T47D (cell line): ENCODE measurements at regions not wholly inside any gene's neighbourhood (a gene's known extent, or its start where the extent isn't known, plus 50 kb on each side); places are given as distances from the start of the nearest gene placed in this dataset.
"Not testable (repeated sequence)": the region's sequence is repeated elsewhere in the genome, so short reads cannot be mapped to it uniquely, and the experiment has no call there.

Experiments
- DNase-seq, 2 experiments: peaks; one replicate each; pipeline versions ENCODE4 v3.0.0 to v3.0.0-alpha.2; 2011 to 2012; ENCODE audit warnings: low read depth in 1 of 2, low spot score in 1 of 2
- JUND ChIP-seq: IDR thresholded peaks from 2 replicates; pipeline ENCODE4 v1.6.1; 2012; ENCODE audit warnings: low read depth
- in situ Hi-C: cut with HindIII; loops from 2 replicates; pipeline ENCODE4 v1.10.0; 2016; ENCODE audit warnings: low sequenced_read_pairs, low pct_unique_long_range_greater_than_20kb

DNA sequence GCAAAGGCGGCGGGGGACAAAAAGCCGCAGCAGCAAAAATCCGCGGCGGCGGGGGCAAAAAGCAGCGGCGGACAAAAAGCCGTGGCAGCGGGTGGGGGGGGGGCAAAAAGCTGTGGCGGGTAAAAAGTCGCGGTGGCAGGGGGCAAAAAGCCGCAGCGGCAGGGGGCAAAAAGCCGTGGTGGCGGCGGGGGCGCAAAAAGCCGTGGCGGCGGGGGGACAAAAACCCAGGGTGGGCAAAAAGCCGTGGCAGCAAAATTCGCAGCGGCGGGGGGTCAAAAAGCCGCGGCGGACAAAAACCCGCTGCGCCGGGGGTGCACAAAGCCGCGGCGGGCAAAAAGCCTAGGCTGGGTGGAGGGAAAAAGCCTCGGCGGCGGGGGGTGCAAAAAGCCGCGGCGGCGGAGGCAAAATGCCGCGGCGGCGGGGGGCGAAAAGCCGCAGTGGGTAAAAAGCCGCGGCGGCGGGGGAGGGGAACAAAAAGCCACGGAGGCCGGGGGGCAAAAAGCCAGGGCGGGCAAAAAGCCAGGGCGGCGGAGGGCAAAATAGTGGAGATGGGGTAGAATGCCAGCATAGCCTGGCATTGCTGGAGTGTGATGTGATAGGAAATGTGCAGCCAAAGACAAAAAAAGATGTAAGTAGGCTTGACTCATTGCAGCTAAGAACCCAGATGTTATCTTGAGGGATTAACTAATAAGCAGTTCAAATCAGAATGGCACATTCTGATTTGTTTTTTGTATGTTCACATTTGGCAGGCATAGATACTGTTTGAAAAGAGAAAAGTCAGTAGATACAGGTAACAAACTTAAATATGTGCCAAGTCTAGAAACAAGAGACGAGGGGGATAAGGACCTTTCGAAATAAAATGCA is 1076.3 kb downstream of the RPIA start:
- in situ Hi-C loops: no loop called here
- no peak for DNase-seq
- no peak for TF ChIP-seq JUND

DNA sequence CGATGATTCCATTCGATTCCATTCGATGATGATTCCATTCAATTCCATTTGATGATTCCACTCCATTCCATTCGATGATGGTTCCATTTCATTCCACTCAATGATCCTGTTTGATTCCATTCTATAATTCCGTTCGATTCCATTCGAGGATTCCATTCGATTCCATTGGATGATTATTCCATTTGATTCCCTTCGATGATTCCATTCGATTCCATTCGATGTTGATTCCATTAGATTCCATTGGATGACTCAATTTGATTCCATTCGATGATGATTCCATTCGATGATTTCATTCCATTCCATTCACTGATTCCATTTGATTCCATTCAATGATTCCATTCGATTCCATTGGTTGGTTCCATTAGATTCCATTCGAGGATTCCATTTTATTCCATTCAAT is 1084.4 kb downstream of the RPIA start:
- DNase-seq: no peak
- no peak for TF ChIP-seq JUND
- in situ Hi-C loops: no loop called here

DNA sequence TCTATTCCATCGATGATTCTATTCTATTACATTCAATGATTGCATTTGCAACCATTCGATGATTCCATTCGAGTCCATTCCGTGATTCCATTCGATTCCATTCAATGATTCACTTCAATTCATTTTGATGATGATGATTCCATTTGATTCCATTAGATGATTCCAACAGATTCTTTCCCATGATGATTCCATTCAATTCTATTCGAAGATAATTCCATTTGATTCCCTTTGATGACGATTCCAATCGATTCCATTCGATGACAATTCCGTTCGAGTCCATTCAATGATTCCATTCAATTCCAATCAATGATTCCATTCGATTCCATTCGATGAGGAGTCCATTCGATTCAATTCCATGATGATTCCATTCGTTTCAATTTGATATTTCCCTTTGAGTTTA is 1088.8 kb downstream of the RPIA start:
- DNase-seq: no peak
- no peak for TF ChIP-seq JUND
- in situ Hi-C loops: no loop called here

DNA sequence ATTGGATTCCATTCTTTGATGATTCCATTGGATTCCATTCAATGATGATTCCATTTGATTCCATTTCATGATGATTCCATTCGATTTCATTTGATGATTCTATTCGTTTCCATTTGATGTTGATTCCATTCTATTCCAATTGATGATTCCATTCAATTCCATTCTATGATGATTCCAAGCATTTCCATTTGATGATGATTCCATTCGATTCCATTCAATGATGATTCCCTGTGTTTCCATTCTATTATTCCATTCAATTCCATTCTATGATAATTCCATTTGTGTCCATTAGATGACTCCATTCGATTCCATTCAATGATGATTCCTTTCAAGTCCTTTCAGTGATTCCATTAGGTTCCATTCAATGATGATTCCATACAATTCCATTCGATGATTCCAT is 1090.5 kb downstream of the RPIA start:
- no peak for TF ChIP-seq JUND
- no peak for DNase-seq
- in situ Hi-C loops: no loop called here

DNA sequence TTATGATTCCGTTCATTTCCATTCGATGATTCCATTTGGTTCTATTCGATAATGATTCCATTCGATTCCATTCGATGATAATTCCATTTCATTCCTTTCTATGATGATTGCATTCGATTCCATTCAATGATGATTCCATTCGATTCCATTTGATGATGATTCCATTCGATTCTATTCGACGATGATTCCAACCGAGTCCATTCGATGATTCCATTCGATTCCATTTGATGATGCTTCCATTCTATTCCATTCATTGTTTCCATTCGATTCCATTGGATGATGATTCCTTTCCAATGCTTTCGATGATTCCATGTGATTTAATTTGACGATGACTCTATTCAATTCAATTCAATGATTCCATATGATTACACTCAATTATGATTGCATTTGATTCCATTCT is 1093.5 kb downstream of the RPIA start:
- TF ChIP-seq JUND: no peak
- no peak for DNase-seq
- in situ Hi-C loops: no loop called here

DNA sequence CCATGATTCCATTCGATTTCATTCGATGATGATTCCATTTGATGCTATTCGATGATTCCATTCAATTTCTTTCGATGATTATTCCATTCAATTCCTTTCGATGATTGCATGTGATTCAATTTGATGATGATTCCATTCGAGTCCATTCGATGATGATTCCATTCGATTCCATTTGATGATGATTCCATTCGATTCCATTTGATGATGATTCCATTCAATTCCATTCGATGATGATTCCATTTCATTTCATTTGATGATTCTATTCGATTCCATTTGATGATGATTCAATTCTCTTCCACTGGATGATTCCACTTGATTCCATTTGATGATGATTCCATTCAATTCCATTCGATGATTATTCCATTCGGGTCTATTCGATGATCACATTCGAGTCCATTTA is 1094.1 kb downstream of the RPIA start:
- DNase-seq, in situ Hi-C loops: not testable (repeated sequence)

DNA sequence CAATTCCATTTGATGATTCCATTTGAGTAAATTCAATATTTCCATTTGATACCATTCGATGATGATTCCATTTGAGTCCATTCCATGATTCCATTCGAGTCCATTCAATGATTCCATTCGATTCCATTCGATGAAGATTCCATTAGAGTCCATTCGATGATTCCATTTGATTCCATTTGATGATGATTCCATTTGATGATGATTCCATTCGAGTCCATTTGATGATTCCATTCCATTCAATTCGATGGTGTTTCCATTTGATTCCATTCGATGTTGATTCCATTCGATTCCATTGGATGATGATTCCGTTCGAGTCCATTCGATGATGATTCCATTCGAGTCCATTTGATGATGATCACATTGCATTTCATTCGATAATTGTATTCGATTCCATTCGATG is 1095.2 kb downstream of the RPIA start:
- in situ Hi-C loops, DNase-seq: not testable (repeated sequence)

DNA sequence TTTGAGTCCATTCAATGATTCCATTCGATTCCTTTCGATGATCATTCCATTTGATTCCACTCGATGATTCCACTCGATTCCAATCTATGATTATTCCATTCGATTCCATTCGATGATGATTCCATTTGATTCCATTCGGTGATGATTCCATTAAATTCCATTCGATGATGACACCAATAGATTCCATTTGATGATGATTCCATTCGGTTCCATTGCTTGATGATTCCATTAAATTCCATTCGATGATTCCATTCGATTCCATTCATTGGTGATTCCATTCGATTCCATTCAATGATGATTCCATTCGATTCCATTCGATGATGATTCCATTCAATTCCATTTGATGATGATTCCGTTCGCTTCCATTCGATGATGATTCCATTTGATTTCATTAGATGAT is 1104.1 kb downstream of the RPIA start:
- in situ Hi-C loops, DNase-seq: not testable (repeated sequence)

DNA sequence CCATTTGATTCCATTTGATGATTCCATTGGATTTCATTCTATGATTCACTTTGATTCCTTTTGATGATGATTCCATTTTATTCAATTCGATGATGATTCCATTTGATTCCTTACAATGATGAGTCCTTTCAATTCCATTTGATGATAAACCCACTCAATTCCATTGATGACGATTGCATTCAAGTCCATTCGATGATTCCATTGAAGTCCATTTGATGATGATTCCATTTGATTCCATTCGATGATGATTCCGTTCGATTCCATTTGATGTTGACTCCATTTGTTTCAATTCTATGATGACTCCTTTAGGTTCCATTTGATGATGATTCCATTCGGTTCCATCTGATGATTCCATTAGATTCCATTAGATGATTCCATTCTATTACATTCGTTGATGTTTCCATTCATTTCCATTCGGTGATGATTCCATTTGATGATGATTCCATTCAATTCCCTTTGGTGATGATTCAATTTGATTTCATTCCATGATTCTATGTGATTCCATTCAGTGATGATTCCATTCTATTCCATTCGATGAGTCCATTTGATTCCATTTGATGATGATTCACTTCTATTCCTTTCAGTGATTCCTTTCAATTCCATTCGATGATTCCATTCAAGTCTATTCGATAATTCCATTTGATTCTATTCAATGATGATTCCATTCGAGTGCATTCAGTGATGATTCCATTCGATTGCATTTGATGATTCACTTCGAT is 1106.0 kb downstream of the RPIA start:
- in situ Hi-C loops: no loop called here
- no peak for DNase-seq
- no peak for TF ChIP-seq JUND

DNA sequence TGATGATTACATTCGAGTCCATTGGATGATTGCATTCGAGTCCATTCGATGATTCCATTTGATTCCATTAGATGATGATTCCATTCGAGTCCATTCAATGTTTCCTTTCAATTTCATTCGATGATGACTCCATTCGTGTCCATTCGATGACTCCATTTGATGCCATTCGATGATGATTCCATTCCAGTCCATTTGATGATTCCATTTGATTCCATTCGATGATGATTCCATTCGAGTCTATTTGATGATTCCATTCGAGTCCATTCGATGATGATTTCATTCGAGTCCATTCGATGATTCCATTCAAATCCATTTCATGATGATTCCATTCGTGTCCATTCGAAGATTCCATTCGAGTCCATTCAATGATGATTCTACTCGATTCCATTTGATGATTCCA is 1109.7 kb downstream of the RPIA start:
- DNase-seq, in situ Hi-C loops: not testable (repeated sequence)

DNA sequence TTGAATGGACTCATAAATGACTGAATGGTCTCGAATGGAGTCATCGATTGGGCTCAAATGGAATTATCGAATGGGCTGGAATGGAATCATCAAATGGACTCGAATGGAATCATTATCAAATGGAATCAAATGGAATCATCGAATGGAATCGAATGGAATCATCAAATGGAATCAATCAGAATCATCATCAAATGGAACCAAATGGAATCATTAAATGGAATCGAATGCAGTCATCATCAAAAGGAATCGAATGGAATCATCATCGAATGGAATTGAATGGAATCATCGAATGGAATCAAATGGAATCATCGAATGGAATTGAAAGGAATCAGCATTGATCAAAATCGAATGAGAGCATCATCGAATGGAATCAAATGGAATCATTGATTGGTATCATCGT is 1114.9 kb downstream of the RPIA start:
- DNase-seq, in situ Hi-C loops: not testable (repeated sequence)

DNA sequence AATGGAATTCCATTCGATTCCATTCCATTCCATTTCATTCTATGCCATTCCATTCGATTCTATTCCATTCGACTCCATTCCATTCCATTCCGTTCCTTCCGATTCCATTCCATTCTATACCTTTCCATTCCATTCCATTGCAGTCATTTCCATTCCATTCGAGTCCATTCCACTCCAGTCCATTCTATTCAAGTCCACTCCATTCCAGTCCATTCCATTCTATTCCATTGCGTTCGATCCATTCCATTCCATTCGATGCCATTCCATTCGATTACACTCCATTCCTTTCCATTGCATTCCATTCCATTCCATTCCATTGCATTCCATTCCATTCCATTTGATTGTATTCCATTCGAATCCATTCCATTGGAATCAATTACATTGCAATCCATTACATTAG is 1119.8 kb downstream of the RPIA start:
- no peak for DNase-seq
- no peak for TF ChIP-seq JUND
- in situ Hi-C loops: no loop called here

DNA sequence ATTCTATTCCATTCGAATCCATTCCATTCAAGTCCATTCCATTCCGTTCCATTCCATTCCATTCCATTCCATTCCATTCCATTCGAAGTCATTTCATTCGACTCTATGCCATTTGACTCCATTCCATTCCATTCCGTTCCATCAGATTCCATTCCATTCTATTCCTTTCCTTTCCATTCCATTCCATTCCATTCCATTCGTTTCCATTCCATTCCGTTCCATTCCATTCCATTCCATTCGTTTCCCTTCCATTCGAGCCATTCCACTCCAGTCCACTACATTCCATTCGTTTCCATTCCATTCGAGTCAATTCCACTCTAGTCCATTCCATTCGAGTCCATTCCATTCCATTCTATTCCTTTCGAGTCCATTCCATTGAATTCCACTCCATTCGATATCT is 1120.4 kb downstream of the RPIA start:
- in situ Hi-C loops, DNase-seq: not testable (repeated sequence)

DNA sequence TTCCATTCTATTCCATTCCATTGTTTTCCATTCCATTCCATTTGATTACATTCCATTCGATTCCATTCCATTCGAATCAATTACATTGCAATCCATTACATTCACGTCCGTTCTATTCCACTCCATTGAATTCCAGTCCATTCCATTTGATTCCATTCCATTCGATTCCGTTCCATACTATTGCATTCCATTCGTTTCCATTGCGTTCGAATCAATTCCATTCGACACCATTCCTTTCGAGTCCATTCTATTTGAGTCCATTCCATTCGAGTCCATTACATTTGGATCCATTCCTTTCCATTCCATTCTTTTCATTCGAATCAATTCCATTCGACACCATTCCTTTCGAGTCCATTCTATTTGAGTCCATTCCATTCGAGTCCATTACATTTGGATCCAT is 1122.9 kb downstream of the RPIA start:
- in situ Hi-C loops, DNase-seq: not testable (repeated sequence)
